Breast epithelium (tissue), 4 donors: ENCODE measurements at regions not wholly inside any gene's neighbourhood (a gene's known extent, or its start where the extent isn't known, plus 50 kb on each side); places are given as distances from the start of the nearest gene placed in this dataset.

Experiments
- DNase-seq, 2 donors: peaks; one replicate each; pipeline ENCODE4 v3.0.0-alpha.2; 2019; ENCODE audit warnings: low spot score in 2 of 2
- H3K27ac ChIP-seq, 2 donors: fragments of 200-600 bp; sonication (generic) in 1 of 2; one replicate each; pipeline ENCODE4 v1.5.1; 2016 to 2019; ENCODE audit warnings: mild to moderate bottlenecking in 1 of 2
- H3K27me3 ChIP-seq, 2 donors: fragments of 200-600 bp; sonication (generic) in 1 of 2; one replicate each; pipeline versions ENCODE4 v1.5.1 to v1.6.0; 2017 to 2019; ENCODE audit warnings: control low read depth in 1 of 2, mild to moderate bottlenecking in 1 of 2
- H3K36me3 ChIP-seq: fragments of 200-600 bp; one replicate; pipeline ENCODE4 v1.5.1; 2019
- H3K4me1 ChIP-seq, 2 donors: fragments of 200-600 bp; sonication (generic); one replicate each; pipeline ENCODE4 v1.5.1; 2016 to 2019; ENCODE audit warnings: control low read depth in 1 of 2
- H3K4me3 ChIP-seq, 3 donors: fragments of 200-600 bp; sonication (generic); 1 replicate in 2 of 3; 2 replicates in 1 of 3; pipeline ENCODE4 v1.5.1; 2016 to 2019; ENCODE audit warnings: mild to moderate bottlenecking in 3 of 3, moderate library complexity in 2 of 3
- H3K9me3 ChIP-seq, 2 donors: fragments of 200-600 bp; sonication (generic) in 1 of 2; one replicate each; pipeline ENCODE4 v1.5.1; 2016 to 2019; ENCODE audit warnings: control low read depth in 1 of 2
- POLR2A ChIP-seq: fragments of 450-650 bp; IDR thresholded peaks from one replicate; pipeline ENCODE4 v1.6.1; 2016; ENCODE audit warnings: antibody characterized with exemption, mild to moderate bottlenecking, moderate library complexity
- POLR2AphosphoS5 ChIP-seq, 3 donors: sonication (generic); formaldehyde crosslinking; IDR thresholded peaks; one replicate each; pipeline ENCODE4 v1.6.1; 2017; ENCODE audit warnings: antibody characterized with exemption in 3 of 3
- intact Hi-C: fragments of 100-400 bp; cut with DNase I; formaldehyde crosslinking; loops from one replicate; pipeline ENCODE4 v1.15.1; 2023; ENCODE audit warnings: low total_unique reads
- TF ChIP-seq, protein P1 (sequence below), 3 donors: fragments of 450-650 bp; IDR thresholded peaks; one replicate each; pipeline ENCODE4 v1.5.1; 2016 to 2017; ENCODE audit warnings: antibody characterized with exemption in 3 of 3, mild to moderate bottlenecking in 3 of 3, moderate library complexity in 3 of 3

DNA sequence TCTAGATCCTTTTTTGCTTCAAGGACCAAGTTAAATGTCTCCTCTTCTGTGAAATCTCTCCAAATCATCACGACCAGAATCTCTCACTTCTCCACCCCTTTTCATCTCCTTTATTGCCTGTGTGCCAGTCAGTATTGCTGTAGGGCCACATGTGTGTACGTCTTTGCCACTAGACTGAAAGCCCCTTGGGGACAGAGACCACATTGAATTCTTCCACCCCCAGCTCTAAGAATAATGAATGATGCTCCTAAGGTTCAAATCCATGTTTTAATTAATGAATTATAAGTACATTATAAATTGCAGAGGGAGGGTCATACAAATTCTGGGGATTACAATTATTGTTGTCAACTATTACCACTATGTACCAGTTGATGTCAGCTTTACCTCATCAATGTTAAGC, 343.8 kb downstream of the USP25 start:
- intact Hi-C loops: no loop called here

DNA sequence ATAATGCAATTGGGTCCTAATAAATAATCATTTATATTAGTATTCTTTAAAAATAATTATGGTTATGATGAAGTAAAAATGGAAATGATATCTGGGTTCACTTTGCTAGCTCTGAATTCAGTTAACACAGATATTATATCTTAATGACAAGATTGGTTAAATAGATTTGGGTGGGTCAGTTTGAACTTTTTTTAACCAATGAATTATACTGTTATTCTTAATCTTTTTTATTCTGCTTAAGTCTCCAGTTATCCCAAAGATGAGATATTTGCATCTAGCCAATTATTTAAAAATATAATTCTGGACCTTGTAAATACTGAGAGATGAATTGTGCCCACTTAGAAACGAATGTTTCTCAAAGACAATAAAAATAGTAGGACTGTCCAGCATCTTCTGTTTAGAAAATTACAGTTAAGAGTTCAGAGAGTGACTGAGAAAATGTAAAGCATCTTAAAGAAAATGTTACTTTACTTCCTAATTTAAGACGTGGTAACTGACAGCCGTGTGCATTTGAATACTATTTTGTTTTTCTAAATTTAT, 345.2 kb downstream of the USP25 start:
- TF ChIP-seq POLR2AphosphoS5 (IDR thresholded peaks at IDR 0.05) (no peak), POLR2A (no peak)
- TF ChIP-seq, protein P1, sequence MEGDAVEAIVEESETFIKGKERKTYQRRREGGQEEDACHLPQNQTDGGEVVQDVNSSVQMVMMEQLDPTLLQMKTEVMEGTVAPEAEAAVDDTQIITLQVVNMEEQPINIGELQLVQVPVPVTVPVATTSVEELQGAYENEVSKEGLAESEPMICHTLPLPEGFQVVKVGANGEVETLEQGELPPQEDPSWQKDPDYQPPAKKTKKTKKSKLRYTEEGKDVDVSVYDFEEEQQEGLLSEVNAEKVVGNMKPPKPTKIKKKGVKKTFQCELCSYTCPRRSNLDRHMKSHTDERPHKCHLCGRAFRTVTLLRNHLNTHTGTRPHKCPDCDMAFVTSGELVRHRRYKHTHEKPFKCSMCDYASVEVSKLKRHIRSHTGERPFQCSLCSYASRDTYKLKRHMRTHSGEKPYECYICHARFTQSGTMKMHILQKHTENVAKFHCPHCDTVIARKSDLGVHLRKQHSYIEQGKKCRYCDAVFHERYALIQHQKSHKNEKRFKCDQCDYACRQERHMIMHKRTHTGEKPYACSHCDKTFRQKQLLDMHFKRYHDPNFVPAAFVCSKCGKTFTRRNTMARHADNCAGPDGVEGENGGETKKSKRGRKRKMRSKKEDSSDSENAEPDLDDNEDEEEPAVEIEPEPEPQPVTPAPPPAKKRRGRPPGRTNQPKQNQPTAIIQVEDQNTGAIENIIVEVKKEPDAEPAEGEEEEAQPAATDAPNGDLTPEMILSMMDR (IDR thresholded peaks at IDR 0.05): no peak
- no peaks in the 10 kb centered on the region for H3K27me3 ChIP-seq
- no peaks in the 10 kb centered on the region for H3K36me3 ChIP-seq
- H3K4me1 ChIP-seq: peaks cover 4% of the 10 kb centered on the region in 2 donors
- intact Hi-C loops: no loop called here
- peak overlapping the region; percentile 35 to 75 for H3K27ac ChIP-seq
- H3K9me3 ChIP-seq: no peaks in the 10 kb centered on the region
- no peak for DNase-seq
- peak overlapping the region in 2 of 3 donors; percentile 1 to 42 for H3K4me3 ChIP-seq

More for the DNA sequence above, 343.8 kb downstream of the USP25 start:
- no peaks in the 10 kb centered on the region for H3K27me3 ChIP-seq
- no peaks in the 10 kb centered on the region for H3K36me3 ChIP-seq
- H3K4me1 ChIP-seq: peaks cover 4% of the 10 kb centered on the region in 2 donors
- DNase-seq: no peak
- peak overlapping the region; percentile 35 to 87 for H3K27ac ChIP-seq
- TF ChIP-seq POLR2AphosphoS5 (IDR thresholded peaks at IDR 0.05): no peak
- TF ChIP-seq POLR2A: no peak
- TF ChIP-seq, protein P1 (IDR thresholded peaks at IDR 0.05): no peak
- no peaks in the 10 kb centered on the region for H3K9me3 ChIP-seq
- H3K4me3 ChIP-seq: peak overlapping the region; percentile 5 to 63 (median 53)

DNA sequence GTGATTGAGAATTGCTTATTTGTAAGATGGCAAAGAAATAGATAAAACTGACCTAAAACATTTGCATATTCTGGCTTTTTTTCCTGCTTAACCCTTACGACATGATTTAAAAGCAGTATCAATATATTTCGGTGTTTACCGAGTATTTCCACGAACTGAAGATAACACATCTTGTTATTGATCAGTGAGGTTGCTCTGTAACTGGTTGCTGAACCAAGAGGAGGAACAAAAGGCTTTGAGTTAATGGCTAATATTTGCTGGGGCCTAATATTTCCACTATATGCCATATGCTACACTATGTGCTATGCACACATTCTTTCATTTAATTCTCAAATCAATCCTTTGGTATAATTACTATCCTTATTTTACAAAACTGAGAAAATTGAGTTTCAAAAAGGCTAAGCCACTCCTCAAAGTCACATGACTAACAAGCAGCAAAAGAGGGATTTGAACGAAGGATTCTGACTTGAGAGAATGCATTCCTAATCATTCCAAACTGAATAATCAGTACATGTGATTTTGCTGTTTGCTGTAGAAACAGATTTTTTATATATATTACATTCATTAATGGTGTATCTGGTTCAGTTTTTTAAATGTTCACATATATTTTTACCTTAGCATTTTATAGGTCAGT, 346.0 kb downstream of the USP25 start:
- TF ChIP-seq POLR2AphosphoS5 (IDR thresholded peaks at IDR 0.05) (no peak), POLR2A (no peak)
- TF ChIP-seq, protein P1 (IDR thresholded peaks at IDR 0.05): no peak
- peak overlapping the region in 1 of 3 donors; percentile 42 for H3K4me3 ChIP-seq
- no peaks in the 10 kb centered on the region for H3K9me3 ChIP-seq
- intact Hi-C loops: no loop called here
- peak overlapping the region; percentile 35 to 75 for H3K27ac ChIP-seq
- H3K27me3 ChIP-seq: no peaks in the 10 kb centered on the region
- H3K36me3 ChIP-seq: no peaks in the 10 kb centered on the region
- peaks cover 0 to 4% of the 10 kb centered on the region in 2 donors for H3K4me1 ChIP-seq
- DNase-seq: no peak

DNA sequence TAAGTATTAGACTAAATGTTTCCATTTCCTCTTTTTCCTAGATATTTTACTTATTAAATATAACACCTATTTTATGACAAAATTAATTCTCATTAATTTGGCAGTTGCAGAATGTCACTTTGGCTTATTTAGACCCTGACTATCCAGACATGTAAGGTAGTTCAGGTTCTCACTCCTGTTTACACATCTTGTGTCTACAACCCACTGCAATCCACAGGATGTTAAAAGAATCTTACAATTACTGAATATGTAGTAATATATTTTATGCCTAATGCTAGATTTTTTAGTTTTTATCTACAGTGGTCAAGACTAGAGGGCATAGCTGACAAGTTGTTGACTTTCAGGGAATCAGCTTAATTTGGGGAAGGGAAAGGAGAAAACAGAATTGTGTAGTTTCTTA, 346.7 kb downstream of the USP25 start:
- no peak for DNase-seq
- no peaks in the 10 kb centered on the region for H3K9me3 ChIP-seq
- H3K4me1 ChIP-seq: peaks cover 0 to 4% of the 10 kb centered on the region in 2 donors
- H3K36me3 ChIP-seq: no peaks in the 10 kb centered on the region
- peak overlapping the region; percentile 35 to 75 for H3K27ac ChIP-seq
- intact Hi-C loops: no loop called here
- H3K27me3 ChIP-seq: no peaks in the 10 kb centered on the region
- TF ChIP-seq POLR2AphosphoS5 (IDR thresholded peaks at IDR 0.05) (no peak), POLR2A (no peak)
- TF ChIP-seq, protein P1 (IDR thresholded peaks at IDR 0.05): no peak
- no peak overlapping the region for H3K4me3 ChIP-seq

DNA sequence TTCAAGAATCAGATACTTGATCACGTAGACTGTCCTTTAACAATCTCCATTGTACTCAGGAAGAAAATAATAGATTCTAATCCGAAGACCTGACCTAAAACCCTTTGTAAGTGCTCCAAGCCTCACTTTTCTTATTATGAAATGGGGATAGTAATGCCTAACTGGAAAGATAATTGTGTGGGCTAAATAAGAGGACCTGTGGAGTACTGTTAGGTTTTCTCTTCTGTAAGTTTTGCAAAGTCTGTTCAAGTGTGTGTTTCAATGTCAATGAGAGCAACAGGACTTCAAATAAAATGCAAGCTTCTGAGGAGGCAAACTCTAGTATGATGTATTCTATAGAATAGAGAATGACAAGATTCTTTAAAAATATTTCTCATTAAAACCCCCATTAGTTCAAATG, 348.6 kb downstream of the USP25 start:
- no peaks in the 10 kb centered on the region for H3K27me3 ChIP-seq
- H3K27ac ChIP-seq: peak overlapping the region; percentile 22 to 63

More for the DNA sequence above, 348.6 kb downstream of the USP25 start:
- DNase-seq: no peak
- Histone ChIP-seq H3K4me3 (peak overlapping the region in 1 of 3 donors; percentile 16), H3K9me3 (no peaks in the 10 kb centered on the region), H3K4me1 (peaks cover 0 to 4% of the 10 kb centered on the region in 2 donors), H3K36me3 (no peaks in the 10 kb centered on the region)
- TF ChIP-seq, protein P1 (IDR thresholded peaks at IDR 0.05): no peak
- TF ChIP-seq POLR2A: no peak
- no peak for TF ChIP-seq POLR2AphosphoS5 (IDR thresholded peaks at IDR 0.05)
- intact Hi-C loops: no loop called here
